Fibroblast of lung (primary cell): ENCODE measurements at regions not wholly inside any gene's neighbourhood (a gene's known extent, or its start where the extent isn't known, plus 50 kb on each side); places are given as distances from the start of the nearest gene placed in this dataset.

Experiments
- DNase-seq, 2 donors: peaks; one replicate each; pipeline versions ENCODE4 v3.0.0 to v3.0.0-alpha.2; 2010; ENCODE audit warnings: low read depth in 2 of 2
- H2AFZ ChIP-seq: 2 replicates; pipeline ENCODE4 v1.5.1; 2012; ENCODE audit warnings: low read length, control low read depth, inconsistent platforms
- H3K27ac ChIP-seq: 2 replicates; pipeline ENCODE4 v1.5.1; 2011; ENCODE audit warnings: low read length, control low read depth; ENCODE audit not compliant: insufficient read depth
- H3K27me3 ChIP-seq: 2 replicates; pipeline ENCODE4 v1.5.1; 2011; ENCODE audit warnings: mild to moderate bottlenecking, low read length; ENCODE audit not compliant: control insufficient read depth, insufficient read depth
- H3K36me3 ChIP-seq: 2 replicates; pipeline ENCODE4 v1.5.1; 2011; ENCODE audit warnings: low read length; ENCODE audit not compliant: control insufficient read depth, insufficient read depth
- H3K4me1 ChIP-seq: 2 replicates; pipeline ENCODE4 v1.5.1; 2011; ENCODE audit warnings: low read length; ENCODE audit not compliant: control insufficient read depth, insufficient read depth; ENCODE audit errors: extremely low read depth
- H3K4me2 ChIP-seq: 2 replicates; pipeline ENCODE4 v1.5.1; 2011; ENCODE audit warnings: low read length, control low read depth; ENCODE audit not compliant: insufficient read depth; ENCODE audit errors: extremely low read depth
- H3K4me3 ChIP-seq, 4 experiments: fragments of 200-600 bp in 1 of 4; sonication (generic) in 1 of 4; replicated peaks in 1 of 4; 2 replicates each; pipeline ENCODE4 v1.5.1; 2011 to 2016; ENCODE audit warnings: low read length in 4 of 4, low read depth in 3 of 4, mild to moderate bottlenecking in 3 of 4, control low read depth in 2 of 4, inconsistent platforms in 1 of 4, mixed read lengths in 1 of 4; ENCODE audit not compliant: insufficient read depth in 1 of 4; ENCODE audit errors: control extremely low read depth in 1 of 4
- H3K79me2 ChIP-seq: 2 replicates; pipeline ENCODE4 v1.5.1; 2012; ENCODE audit warnings: mild to moderate bottlenecking, low read length, inconsistent platforms; ENCODE audit not compliant: control insufficient read depth, insufficient read depth
- H3K9ac ChIP-seq: 2 replicates; pipeline ENCODE4 v1.5.1; 2011; ENCODE audit warnings: mild to moderate bottlenecking, low read length, control low read depth; ENCODE audit not compliant: insufficient read depth
- H3K9me3 ChIP-seq: 2 replicates; pipeline ENCODE4 v1.5.1; 2012; ENCODE audit warnings: low read depth, low read length; ENCODE audit not compliant: control insufficient read depth, insufficient read depth
- H4K20me1 ChIP-seq: 2 replicates; pipeline ENCODE4 v1.5.1; 2011; ENCODE audit warnings: low read length; ENCODE audit not compliant: control insufficient read depth, insufficient read depth; ENCODE audit errors: extremely low read depth
- CTCF ChIP-seq, 2 donors: IDR thresholded peaks in 1 of 2; conservative IDR thresholded peaks in 1 of 2; 1 replicate in 1 of 2; 2 replicates in 1 of 2; pipeline ENCODE4 v1.5.1; 2011 to 2012; ENCODE audit warnings: low read length in 2 of 2, control low read depth in 1 of 2, inconsistent platforms in 1 of 2, low read depth in 1 of 2, mild to moderate bottlenecking in 1 of 2
- EZH2 ChIP-seq: IDR thresholded peaks from 2 replicates; pipeline ENCODE4 v1.5.1; 2012; ENCODE audit warnings: low read length, control low read depth, mild to moderate bottlenecking; ENCODE audit errors: missing control alignments

GRCh38 chr6:20332441-20333006 lies 69.2 kb upstream of the E2F3 start:
- H3K4me3 ChIP-seq = no peak overlapping the region
- H3K79me2 ChIP-seq = no peaks in the 10 kb centered on the region
- no peak for TF ChIP-seq CTCF (conservative IDR thresholded peaks at IDR 0.05 in 1 of 2, IDR thresholded peaks at IDR 0.05 in 1 of 2; ENCODE audit: low read depth in 1 of 2, low read length in 2 of 2)
- no peak for TF ChIP-seq EZH2
- H3K27ac ChIP-seq = no peak overlapping the region
- no peak for DNase-seq
- no peaks in the 10 kb centered on the region for H4K20me1 ChIP-seq
- no peaks in the 10 kb centered on the region for H3K9me3 ChIP-seq
- H3K4me2 ChIP-seq = no peak overlapping the region
- H3K9ac ChIP-seq = no peak overlapping the region
- no peaks in the 10 kb centered on the region for H3K36me3 ChIP-seq
- H3K4me1 ChIP-seq = no peaks in the 10 kb centered on the region
- H3K27me3 ChIP-seq = peaks cover 3% of the 10 kb centered on the region
- no peak overlapping the region for H2AFZ ChIP-seq

GRCh38 chr6:20333721-20334269 lies 67.9 kb upstream of the E2F3 start:
- no peak overlapping the region for H3K4me3 ChIP-seq
- H3K4me2 ChIP-seq = no peak overlapping the region
- peaks cover 3% of the 10 kb centered on the region for H3K27me3 ChIP-seq
- H3K27ac ChIP-seq = no peak overlapping the region
- H3K9me3 ChIP-seq = no peaks in the 10 kb centered on the region
- H3K9ac ChIP-seq = no peak overlapping the region
- no peak overlapping the region for H2AFZ ChIP-seq
- no peaks in the 10 kb centered on the region for H3K79me2 ChIP-seq
- no peaks in the 10 kb centered on the region for H4K20me1 ChIP-seq
- TF ChIP-seq EZH2 = no peak
- TF ChIP-seq CTCF (conservative IDR thresholded peaks at IDR 0.05 in 1 of 2, IDR thresholded peaks at IDR 0.05 in 1 of 2; ENCODE audit: low read depth in 1 of 2, low read length in 2 of 2) = no peak
- H3K4me1 ChIP-seq = no peaks in the 10 kb centered on the region
- no peaks in the 10 kb centered on the region for H3K36me3 ChIP-seq
- DNase-seq = no peak

- Histone ChIP-seq H4K20me1 (no peaks in the 10 kb centered on the region), H3K4me3 (no peak overlapping the region), H2AFZ (no peak overlapping the region), H3K4me1 (no peaks in the 10 kb centered on the region), H3K4me2 (no peak overlapping the region), H3K27me3 (peaks cover 3% of the 10 kb centered on the region), H3K36me3 (no peaks in the 10 kb centered on the region), H3K27ac (no peak overlapping the region), H3K9ac (no peak overlapping the region), H3K9me3 (no peaks in the 10 kb centered on the region), H3K79me2 (no peaks in the 10 kb centered on the region)
- DNase-seq = no peak
- TF ChIP-seq EZH2 (no peak), CTCF (conservative IDR thresholded peaks at IDR 0.05 in 1 of 2, IDR thresholded peaks at IDR 0.05 in 1 of 2; ENCODE audit: low read depth in 1 of 2, low read length in 2 of 2) (no peak)
Measured at GRCh38 chr6:20334334-20334733, 67.3 kb upstream of the E2F3 start.
